CD4-positive, CD25-positive, alpha-beta regulatory T cell (primary cell): ENCODE measurements at regions not wholly inside any gene's neighbourhood (a gene's known extent, or its start where the extent isn't known, plus 50 kb on each side); places are given as distances from the start of the nearest gene placed in this dataset.

Source experiments
- ATAC-seq, 2 donors: fragments of 150-1000 bp; cut with Tn5 transposase; one replicate each; pipeline ENCODE4 v1.10.0; 2021; ENCODE audit warnings: low read depth in 2 of 2, moderate number of reproducible peaks in 2 of 2, moderate library complexity in 1 of 2
- DNase-seq, 3 donors: peaks; one replicate each; pipeline versions ENCODE4 v3.0.0 to v3.0.0-alpha.2; 2012 to 2022; ENCODE audit warnings: mixed read lengths in 1 of 3
- H3K27ac ChIP-seq: one replicate; pipeline ENCODE4 v1.7.0; 2013; ENCODE audit warnings: mild to moderate bottlenecking, low read length; ENCODE audit not compliant: insufficient read depth, poor library complexity, severe bottlenecking
- H3K27me3 ChIP-seq: one replicate; pipeline ENCODE4 v1.7.0; 2013; ENCODE audit warnings: low read length; ENCODE audit not compliant: control insufficient read depth, insufficient read depth
- H3K36me3 ChIP-seq: one replicate; pipeline ENCODE4 v1.7.0; 2013; ENCODE audit warnings: mild to moderate bottlenecking, low read length, moderate library complexity; ENCODE audit not compliant: control insufficient read depth, insufficient read depth
- H3K4me1 ChIP-seq: 2 replicates; pipeline ENCODE4 v1.7.0; 2013; ENCODE audit warnings: mild to moderate bottlenecking, low read length; ENCODE audit not compliant: insufficient read depth, control insufficient read depth, poor library complexity, severe bottlenecking
- H3K4me3 ChIP-seq: one replicate; pipeline ENCODE4 v1.7.0; 2013; ENCODE audit warnings: low read depth, mild to moderate bottlenecking, low read length, moderate library complexity
- H3K9me3 ChIP-seq, 2 experiments: 1 replicate in 1 of 2; 2 replicates in 1 of 2; pipeline ENCODE4 v1.7.0; 2013; ENCODE audit warnings: low read length in 2 of 2, mild to moderate bottlenecking in 1 of 2, moderate library complexity in 1 of 2; ENCODE audit not compliant: control insufficient read depth in 2 of 2
- H3K27ac Mint-ChIP-seq, 3 donors: one replicate each; pipeline ENCODE4 v1.8.0; 2020 to 2022; ENCODE audit warnings: mild to moderate bottlenecking in 3 of 3, mixed read lengths in 3 of 3, moderate library complexity in 2 of 3
- H3K27me3 Mint-ChIP-seq: one replicate; pipeline ENCODE4 v1.8.0; 2022; ENCODE audit warnings: mild to moderate bottlenecking, mixed read lengths
- H3K36me3 Mint-ChIP-seq: one replicate; pipeline ENCODE4 v1.8.0; 2020; ENCODE audit warnings: mixed read lengths
- H3K4me1 Mint-ChIP-seq, 4 donors: one replicate each; pipeline ENCODE4 v1.8.0; 2020 to 2022; ENCODE audit warnings: mixed read lengths in 4 of 4, mild to moderate bottlenecking in 1 of 4
- H3K4me3 Mint-ChIP-seq, 4 donors: one replicate each; pipeline ENCODE4 v1.8.0; 2020 to 2022; ENCODE audit warnings: mild to moderate bottlenecking in 4 of 4, mixed read lengths in 4 of 4, moderate library complexity in 3 of 4
- H3K9me3 Mint-ChIP-seq, 7 donors: one replicate each; pipeline ENCODE4 v1.8.0; 2020 to 2022; ENCODE audit warnings: mixed read lengths in 7 of 7, mild to moderate bottlenecking in 3 of 7, moderate library complexity in 2 of 7

- Mint-ChIP-seq H3K4me3 (no peak overlapping the region), H3K27ac (no peak overlapping the region), H3K36me3 (no peaks in the 10 kb centered on the region), H3K4me1 (no peaks in the 10 kb centered on the region), H3K27me3 (peaks cover 18% of the 10 kb centered on the region), H3K9me3 (peaks cover 0 to 2% (median 0%) of the 10 kb centered on the region in 7 donors)
- Histone ChIP-seq H3K4me3 (no peak overlapping the region), H3K27me3 (peaks cover 2% of the 10 kb centered on the region), H3K4me1 (no peaks in the 10 kb centered on the region), H3K9me3 (no peaks in the 10 kb centered on the region), H3K27ac (no peak overlapping the region), H3K36me3 (no peaks in the 10 kb centered on the region)
- DNase-seq (no peak), ATAC-seq (no peak)
Observed at GRCh38 chr12:67077617-67078016, 191.5 kb upstream of the CAND1 start.

GRCh38 chr12:67078957-67079356 is 190.2 kb upstream of the CAND1 start:
- ATAC-seq (no peak), DNase-seq (no peak)
- Mint-ChIP-seq H3K9me3 (peaks cover 0 to 2% (median 0%) of the 10 kb centered on the region in 7 donors), H3K36me3 (no peaks in the 10 kb centered on the region), H3K27ac (no peak overlapping the region), H3K4me3 (no peak overlapping the region), H3K4me1 (no peaks in the 10 kb centered on the region), H3K27me3 (peaks cover 12% of the 10 kb centered on the region)
- H3K4me3 ChIP-seq = no peak overlapping the region
- H3K4me1 ChIP-seq = no peaks in the 10 kb centered on the region
- no peaks in the 10 kb centered on the region for H3K9me3 ChIP-seq
- H3K36me3 ChIP-seq = no peaks in the 10 kb centered on the region
- no peak overlapping the region for H3K27ac ChIP-seq
- peaks cover 2% of the 10 kb centered on the region for H3K27me3 ChIP-seq

GRCh38 chr12:67080637-67081036 is 188.5 kb upstream of the CAND1 start:
- H3K4me1 Mint-ChIP-seq = no peaks in the 10 kb centered on the region
- H3K4me3 Mint-ChIP-seq = no peak overlapping the region
- DNase-seq (no peak), ATAC-seq (no peak)
- no peak overlapping the region for H3K27ac Mint-ChIP-seq
- H3K27me3 ChIP-seq = peaks cover 2% of the 10 kb centered on the region
- no peak overlapping the region for H3K27ac ChIP-seq
- peaks cover 11% of the 10 kb centered on the region for H3K27me3 Mint-ChIP-seq
- no peaks in the 10 kb centered on the region for H3K36me3 ChIP-seq
- peaks cover 0 to 2% (median 0%) of the 10 kb centered on the region in 7 donors for H3K9me3 Mint-ChIP-seq
- no peak overlapping the region for H3K4me3 ChIP-seq
- H3K9me3 ChIP-seq = no peaks in the 10 kb centered on the region
- no peaks in the 10 kb centered on the region for H3K36me3 Mint-ChIP-seq
- H3K4me1 ChIP-seq = no peaks in the 10 kb centered on the region

- no peaks in the 10 kb centered on the region for H3K36me3 Mint-ChIP-seq
- Histone ChIP-seq H3K36me3 (no peaks in the 10 kb centered on the region), H3K4me3 (no peak overlapping the region), H3K4me1 (no peaks in the 10 kb centered on the region), H3K27ac (no peak overlapping the region), H3K27me3 (peaks cover 2% of the 10 kb centered on the region), H3K9me3 (no peaks in the 10 kb centered on the region)
- ATAC-seq = no peak
- H3K27ac Mint-ChIP-seq = no peak overlapping the region
- no peak for DNase-seq
- no peak overlapping the region for H3K4me3 Mint-ChIP-seq
- H3K9me3 Mint-ChIP-seq = peaks cover 0 to 2% (median 0%) of the 10 kb centered on the region in 7 donors
- H3K27me3 Mint-ChIP-seq = peaks cover 5% of the 10 kb centered on the region
- no peaks in the 10 kb centered on the region for H3K4me1 Mint-ChIP-seq
Observed at GRCh38 chr12:67082221-67082620, 186.9 kb upstream of the CAND1 start.

- H3K36me3 Mint-ChIP-seq = no peaks in the 10 kb centered on the region
- peaks cover 5% of the 10 kb centered on the region for H3K27me3 Mint-ChIP-seq
- no peak for ATAC-seq
- no peak for DNase-seq
- no peak overlapping the region for H3K27ac ChIP-seq
- no peaks in the 10 kb centered on the region for H3K36me3 ChIP-seq
- H3K9me3 Mint-ChIP-seq = peaks cover 0 to 2% (median 0%) of the 10 kb centered on the region in 7 donors
- H3K9me3 ChIP-seq = no peaks in the 10 kb centered on the region
- no peak overlapping the region for H3K4me3 Mint-ChIP-seq
- no peak overlapping the region for H3K4me3 ChIP-seq
- H3K27me3 ChIP-seq = no peaks in the 10 kb centered on the region
- no peaks in the 10 kb centered on the region for H3K4me1 Mint-ChIP-seq
- H3K27ac Mint-ChIP-seq = no peak overlapping the region
- no peaks in the 10 kb centered on the region for H3K4me1 ChIP-seq
Observed at GRCh38 chr12:67085699-67086098, 183.5 kb upstream of the CAND1 start.

GRCh38 chr12:67086116-67086515 is 183.0 kb upstream of the CAND1 start:
- H3K27ac ChIP-seq = no peak overlapping the region
- no peaks in the 10 kb centered on the region for H3K9me3 ChIP-seq
- Mint-ChIP-seq H3K27ac (no peak overlapping the region), H3K4me1 (no peaks in the 10 kb centered on the region), H3K9me3 (peaks cover 0 to 4% (median 0%) of the 10 kb centered on the region in 7 donors), H3K27me3 (peaks cover 5% of the 10 kb centered on the region), H3K4me3 (no peak overlapping the region), H3K36me3 (no peaks in the 10 kb centered on the region)
- H3K27me3 ChIP-seq = no peaks in the 10 kb centered on the region
- ATAC-seq (no peak), DNase-seq (no peak)
- no peaks in the 10 kb centered on the region for H3K4me1 ChIP-seq
- no peaks in the 10 kb centered on the region for H3K36me3 ChIP-seq
- no peak overlapping the region for H3K4me3 ChIP-seq

- Mint-ChIP-seq H3K27ac (no peak overlapping the region), H3K4me1 (no peaks in the 10 kb centered on the region), H3K9me3 (peaks cover 0 to 5% (median 3%) of the 10 kb centered on the region in 7 donors), H3K36me3 (no peaks in the 10 kb centered on the region), H3K27me3 (peaks cover 5% of the 10 kb centered on the region), H3K4me3 (no peak overlapping the region)
- H3K36me3 ChIP-seq = no peaks in the 10 kb centered on the region
- ATAC-seq (no peak), DNase-seq (no peak)
- H3K4me1 ChIP-seq = no peaks in the 10 kb centered on the region
- H3K27me3 ChIP-seq = no peaks in the 10 kb centered on the region
- H3K9me3 ChIP-seq = no peaks in the 10 kb centered on the region
- no peak overlapping the region for H3K4me3 ChIP-seq
- no peak overlapping the region for H3K27ac ChIP-seq
Observed at GRCh38 chr12:67088401-67089118, 180.6 kb upstream of the CAND1 start.

GRCh38 chr12:67091204-67091603 is 178.0 kb upstream of the CAND1 start:
- Mint-ChIP-seq H3K27me3 (no peaks in the 10 kb centered on the region), H3K4me1 (no peaks in the 10 kb centered on the region), H3K27ac (no peak overlapping the region), H3K9me3 (peaks cover 0 to 5% (median 3%) of the 10 kb centered on the region in 7 donors), H3K4me3 (no peak overlapping the region), H3K36me3 (no peaks in the 10 kb centered on the region)
- Histone ChIP-seq H3K36me3 (no peaks in the 10 kb centered on the region), H3K27me3 (no peaks in the 10 kb centered on the region), H3K9me3 (no peaks in the 10 kb centered on the region), H3K27ac (no peak overlapping the region), H3K4me1 (no peaks in the 10 kb centered on the region), H3K4me3 (no peak overlapping the region)
- ATAC-seq (no peak), DNase-seq (no peak)
